ENCODE measurements at regions not wholly inside any gene's neighbourhood (a gene's known extent, or its start where the extent isn't known, plus 50 kb on each side); places are given as distances from the start of the nearest gene placed in this dataset.

- intact Hi-C loops (cut with DNase I; ENCODE audit: low total_unique reads): no loop called here
- H3K4me3 ChIP-seq: no peak overlapping the region
- H3K36me3 ChIP-seq (ENCODE audit: low read depth, missing control alignments): no peaks in the 10 kb centered on the region
- no peaks in the 10 kb centered on the region for H3K27me3 ChIP-seq
- H3K27ac ChIP-seq: no peak overlapping the region
- H3K4me1 ChIP-seq: no peaks in the 10 kb centered on the region
- no peak for DNase-seq
- 68 to 85% methylated on average over 2 of the region's 2 CpGs for WGBS, 2 donors
- TF ChIP-seq, protein P1, sequence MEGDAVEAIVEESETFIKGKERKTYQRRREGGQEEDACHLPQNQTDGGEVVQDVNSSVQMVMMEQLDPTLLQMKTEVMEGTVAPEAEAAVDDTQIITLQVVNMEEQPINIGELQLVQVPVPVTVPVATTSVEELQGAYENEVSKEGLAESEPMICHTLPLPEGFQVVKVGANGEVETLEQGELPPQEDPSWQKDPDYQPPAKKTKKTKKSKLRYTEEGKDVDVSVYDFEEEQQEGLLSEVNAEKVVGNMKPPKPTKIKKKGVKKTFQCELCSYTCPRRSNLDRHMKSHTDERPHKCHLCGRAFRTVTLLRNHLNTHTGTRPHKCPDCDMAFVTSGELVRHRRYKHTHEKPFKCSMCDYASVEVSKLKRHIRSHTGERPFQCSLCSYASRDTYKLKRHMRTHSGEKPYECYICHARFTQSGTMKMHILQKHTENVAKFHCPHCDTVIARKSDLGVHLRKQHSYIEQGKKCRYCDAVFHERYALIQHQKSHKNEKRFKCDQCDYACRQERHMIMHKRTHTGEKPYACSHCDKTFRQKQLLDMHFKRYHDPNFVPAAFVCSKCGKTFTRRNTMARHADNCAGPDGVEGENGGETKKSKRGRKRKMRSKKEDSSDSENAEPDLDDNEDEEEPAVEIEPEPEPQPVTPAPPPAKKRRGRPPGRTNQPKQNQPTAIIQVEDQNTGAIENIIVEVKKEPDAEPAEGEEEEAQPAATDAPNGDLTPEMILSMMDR (IDR thresholded peaks at IDR 0.05): no peak
- TF ChIP-seq POLR2A (IDR thresholded peaks at IDR 0.05): no peak
- H3K9me3 ChIP-seq: no peaks in the 10 kb centered on the region
Measured at GRCh38 chr15:91679447-91679846, 174.1 kb upstream of the SLCO3A1 start.

DNA sequence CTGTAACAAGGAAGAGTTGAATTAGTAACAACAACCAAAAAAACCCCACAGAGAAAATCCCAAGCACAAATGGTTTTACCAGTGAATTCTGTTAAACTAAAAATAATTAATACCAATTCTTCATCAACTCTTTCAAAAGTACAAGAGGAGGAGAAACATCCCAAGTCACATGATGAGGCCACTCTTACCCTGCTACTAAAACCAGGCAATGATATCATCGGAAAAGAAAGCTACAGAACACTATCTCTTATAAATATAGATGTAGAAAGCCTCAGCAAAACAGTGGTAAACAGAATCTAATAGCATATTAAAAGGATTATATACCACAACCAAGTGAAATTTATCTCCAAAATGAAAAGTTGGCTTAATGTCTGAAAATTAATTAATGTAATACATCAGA is 168.1 kb upstream of the SLCO3A1 start:
- DNase-seq: no peak
- Histone ChIP-seq H3K36me3 (ENCODE audit: low read depth, missing control alignments) (no peaks in the 10 kb centered on the region), H3K27ac (no peak overlapping the region), H3K9me3 (no peaks in the 10 kb centered on the region), H3K27me3 (no peaks in the 10 kb centered on the region), H3K4me1 (no peaks in the 10 kb centered on the region), H3K4me3 (no peak overlapping the region)
- no peak for TF ChIP-seq POLR2A (IDR thresholded peaks at IDR 0.05)
- TF ChIP-seq, protein P1 (IDR thresholded peaks at IDR 0.05): no peak
- 87 to 91% methylated on average over 1 of the region's 1 CpG for WGBS, 2 donors
- intact Hi-C loops (cut with DNase I; ENCODE audit: low total_unique reads): no loop called here

DNA sequence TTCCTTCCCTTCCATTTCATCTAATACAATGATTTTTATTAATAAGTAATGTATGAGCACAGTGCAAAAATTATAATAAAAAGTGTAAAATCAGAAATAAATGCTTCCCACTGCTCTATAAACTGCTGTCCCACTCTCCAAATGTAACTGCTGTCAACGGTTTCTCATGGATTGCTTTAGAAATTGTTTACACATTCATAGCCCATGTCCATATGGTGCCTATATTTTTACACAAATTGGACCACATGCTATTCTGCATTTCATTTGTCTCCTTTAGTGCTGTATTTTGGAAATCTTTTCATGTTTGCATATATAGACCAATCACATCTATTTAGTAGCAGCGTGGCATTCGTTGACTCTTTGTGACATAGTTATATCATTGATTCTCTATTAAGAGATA is 164.7 kb upstream of the SLCO3A1 start:
- no peak for DNase-seq

GRCh38 chr15:91689377-91689776 is 164.1 kb upstream of the SLCO3A1 start:
- Histone ChIP-seq H3K36me3 (ENCODE audit: low read depth, missing control alignments) (no peaks in the 10 kb centered on the region), H3K27me3 (no peaks in the 10 kb centered on the region), H3K4me1 (peaks cover 4% of the 10 kb centered on the region), H3K27ac (no peak overlapping the region), H3K4me3 (no peak overlapping the region), H3K9me3 (no peaks in the 10 kb centered on the region)
- TF ChIP-seq, protein P1 (IDR thresholded peaks at IDR 0.05): no peak
- TF ChIP-seq POLR2A (IDR thresholded peaks at IDR 0.05): no peak
- 78 to 84% methylated on average over 6 of the region's 6 CpGs for WGBS, 2 donors
- intact Hi-C loops (cut with DNase I; ENCODE audit: low total_unique reads): no loop called here
- no peak for DNase-seq

More for the DNA sequence above, 164.7 kb upstream of the SLCO3A1 start:
- no peak overlapping the region for H3K27ac ChIP-seq
- intact Hi-C loops (cut with DNase I; ENCODE audit: low total_unique reads): no loop called here
- TF ChIP-seq POLR2A (IDR thresholded peaks at IDR 0.05): no peak
- TF ChIP-seq, protein P1 (IDR thresholded peaks at IDR 0.05): no peak
- H3K27me3 ChIP-seq: no peaks in the 10 kb centered on the region
- WGBS, 2 donors: 91 to 92% methylated on average over 3 of the region's 3 CpGs
- H3K36me3 ChIP-seq (ENCODE audit: low read depth, missing control alignments): no peaks in the 10 kb centered on the region
- H3K4me3 ChIP-seq: no peak overlapping the region
- no peaks in the 10 kb centered on the region for H3K9me3 ChIP-seq
- no peaks in the 10 kb centered on the region for H3K4me1 ChIP-seq

DNA sequence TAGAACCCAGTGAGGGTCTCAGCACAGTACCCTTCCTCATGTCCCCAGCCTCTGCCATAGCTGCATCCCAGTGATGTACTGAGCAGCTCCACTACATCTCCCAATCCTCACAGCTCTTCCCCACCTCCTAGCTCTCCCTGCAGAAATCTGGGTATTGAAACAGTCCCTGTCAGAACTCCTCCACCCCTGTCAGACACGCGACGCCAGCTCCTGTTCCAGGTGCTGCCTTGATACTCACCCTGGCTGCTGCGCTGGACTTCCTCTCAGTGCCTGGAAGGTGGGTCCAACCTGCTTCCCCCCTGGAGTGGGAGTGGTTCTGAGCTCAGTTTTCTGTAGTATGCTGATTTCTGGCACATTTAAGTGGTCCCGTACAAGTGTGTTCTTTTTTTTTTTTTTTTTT is 160.9 kb upstream of the SLCO3A1 start:
- H3K4me1 ChIP-seq: peaks cover 4% of the 10 kb centered on the region
- H3K9me3 ChIP-seq: no peaks in the 10 kb centered on the region
- no peak for DNase-seq
- intact Hi-C loops (cut with DNase I; ENCODE audit: low total_unique reads): no loop called here
- H3K4me3 ChIP-seq: no peak overlapping the region
- H3K36me3 ChIP-seq (ENCODE audit: low read depth, missing control alignments): no peaks in the 10 kb centered on the region
- H3K27me3 ChIP-seq: no peaks in the 10 kb centered on the region
- no peak for TF ChIP-seq POLR2A (IDR thresholded peaks at IDR 0.05)
- TF ChIP-seq, protein P1 (IDR thresholded peaks at IDR 0.05): no peak
- WGBS, 2 donors: 65 to 89% methylated on average over 5 of the region's 5 CpGs
- H3K27ac ChIP-seq: no peak overlapping the region

All from testis (tissue), 2 donors.